Colonic mucosa (tissue), 4 donors: ENCODE measurements at regions not wholly inside any gene's neighbourhood (a gene's known extent, or its start where the extent isn't known, plus 50 kb on each side); places are given as distances from the start of the nearest gene placed in this dataset.

ENCODE experiments used
- DNase-seq: peaks from one replicate; pipeline ENCODE4 v3.0.0-alpha.2; 2020
- H3K27ac ChIP-seq: fragments of 200-600 bp; one replicate; pipeline ENCODE4 v1.8.0; 2021
- H3K27me3 ChIP-seq: fragments of 200-600 bp; one replicate; pipeline ENCODE4 v1.8.0; 2021
- H3K36me3 ChIP-seq: fragments of 200-600 bp; one replicate; pipeline ENCODE4 v1.8.0; 2021
- H3K4me1 ChIP-seq: fragments of 200-600 bp; one replicate; pipeline ENCODE4 v1.8.0; 2021; ENCODE audit warnings: mild to moderate bottlenecking
- H3K4me3 ChIP-seq: fragments of 200-600 bp; one replicate; pipeline ENCODE4 v1.8.0; 2021
- H3K9ac ChIP-seq, 2 donors: one replicate each; pipeline ENCODE4 v1.7.0; 2013; ENCODE audit warnings: control low read depth in 2 of 2, low read depth in 2 of 2, low read length in 2 of 2
- H3K9me3 ChIP-seq: fragments of 200-600 bp; one replicate; pipeline ENCODE4 v1.8.0; 2021
- CTCF ChIP-seq: fragments of 200-600 bp; IDR thresholded peaks from one replicate; pipeline ENCODE4 v1.8.0; 2022; ENCODE audit warnings: antibody characterized with exemption, mild to moderate bottlenecking
- intact Hi-C: fragments of 100-400 bp; cut with DNase I; formaldehyde crosslinking; loops from one replicate; pipeline ENCODE4 v1.14.1; 2022
- donor health status: healthy.
- donor health status: DM: no; HTN: no; CAD: no.
- donor health status: DM: no; HTN: no; CAD: no.

GRCh38 chr5:53359916-53360517, 120.4 kb upstream of the FST start:
- Histone ChIP-seq H3K4me1 (no peaks in the 10 kb centered on the region), H3K36me3 (no peaks in the 10 kb centered on the region), H3K9ac (no peak overlapping the region), H3K9me3 (no peaks in the 10 kb centered on the region), H3K27ac (no peak overlapping the region), H3K4me3 (no peak overlapping the region), H3K27me3 (no peaks in the 10 kb centered on the region)
- DNase-seq, result no peak
- TF ChIP-seq CTCF, result no peak
- intact Hi-C loops, result no loop called here

- no peak overlapping the region for H3K9ac ChIP-seq
- H3K36me3 ChIP-seq, result no peaks in the 10 kb centered on the region
- no peaks in the 10 kb centered on the region for H3K4me1 ChIP-seq
- no peak for TF ChIP-seq CTCF
- intact Hi-C loops, result no loop called here
- H3K27me3 ChIP-seq, result no peaks in the 10 kb centered on the region
- H3K4me3 ChIP-seq, result no peak overlapping the region
- no peak for DNase-seq
- H3K27ac ChIP-seq, result no peak overlapping the region
- no peaks in the 10 kb centered on the region for H3K9me3 ChIP-seq
Observed at GRCh38 chr5:53360811-53361210, 119.6 kb upstream of the FST start.

- Histone ChIP-seq H3K9ac (no peak overlapping the region), H3K27ac (no peak overlapping the region), H3K4me1 (no peaks in the 10 kb centered on the region), H3K9me3 (no peaks in the 10 kb centered on the region), H3K27me3 (no peaks in the 10 kb centered on the region), H3K4me3 (no peak overlapping the region), H3K36me3 (no peaks in the 10 kb centered on the region)
- DNase-seq, result no peak
- intact Hi-C loops, result no loop called here
- no peak for TF ChIP-seq CTCF
Observed at GRCh38 chr5:53361708-53362107, 118.7 kb upstream of the FST start.

DNA sequence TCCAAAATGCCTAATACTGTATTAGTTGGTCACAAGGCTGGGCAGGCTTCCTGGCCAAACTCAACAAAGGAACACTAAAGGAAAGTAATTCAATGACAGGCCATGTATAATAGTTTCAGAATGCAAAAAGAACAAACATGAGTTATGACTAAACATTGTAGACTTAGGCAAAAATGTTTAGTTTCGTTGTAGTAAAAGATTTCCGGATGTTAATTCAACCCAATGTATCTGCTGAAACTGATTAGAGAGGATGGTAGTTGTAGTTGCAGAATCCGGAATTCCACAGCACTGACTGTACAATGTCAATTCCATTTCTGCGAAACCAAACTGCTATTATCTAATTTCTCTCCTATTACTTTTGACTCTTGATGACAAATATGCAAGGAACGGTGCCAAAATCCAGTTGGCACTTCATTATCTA, 117.9 kb upstream of the FST start:
- TF ChIP-seq CTCF, result no peak
- no peaks in the 10 kb centered on the region for H3K36me3 ChIP-seq
- no peak overlapping the region for H3K9ac ChIP-seq
- DNase-seq, result no peak
- H3K27ac ChIP-seq, result no peak overlapping the region
- H3K4me1 ChIP-seq, result no peaks in the 10 kb centered on the region
- no peaks in the 10 kb centered on the region for H3K27me3 ChIP-seq
- intact Hi-C loops, result no loop called here
- no peaks in the 10 kb centered on the region for H3K9me3 ChIP-seq
- H3K4me3 ChIP-seq, result no peak overlapping the region

GRCh38 chr5:53364061-53364460, 116.4 kb upstream of the FST start:
- Histone ChIP-seq H3K4me3 (no peak overlapping the region), H3K4me1 (no peaks in the 10 kb centered on the region), H3K9me3 (no peaks in the 10 kb centered on the region), H3K27ac (no peak overlapping the region), H3K36me3 (no peaks in the 10 kb centered on the region), H3K9ac (no peak overlapping the region), H3K27me3 (no peaks in the 10 kb centered on the region)
- no peak for TF ChIP-seq CTCF
- DNase-seq, result no peak
- intact Hi-C loops, result no loop called here

DNA sequence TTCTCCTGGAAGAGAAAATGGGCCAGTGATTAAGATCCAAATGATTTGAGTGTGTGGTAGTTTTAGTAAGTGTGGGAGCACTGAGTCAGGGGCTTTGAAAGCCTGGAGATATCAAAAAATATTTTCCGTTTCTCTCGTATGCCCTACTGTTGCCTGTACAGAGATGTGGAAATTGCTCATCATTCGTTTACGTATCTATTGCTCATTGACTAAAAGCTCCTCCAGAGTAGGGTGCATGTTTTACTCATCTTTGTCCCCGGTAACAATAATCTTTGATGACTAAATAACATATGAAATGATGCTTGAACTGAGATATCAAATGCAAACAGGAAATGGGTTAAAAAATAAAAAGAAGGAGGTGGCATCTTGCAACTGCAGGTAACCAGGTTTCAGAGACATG, 114.2 kb upstream of the FST start:
- H3K4me3 ChIP-seq, result no peak overlapping the region
- no peaks in the 10 kb centered on the region for H3K9me3 ChIP-seq
- no peaks in the 10 kb centered on the region for H3K4me1 ChIP-seq
- no peaks in the 10 kb centered on the region for H3K27me3 ChIP-seq
- no peaks in the 10 kb centered on the region for H3K36me3 ChIP-seq
- no peak overlapping the region for H3K9ac ChIP-seq
- no peak for TF ChIP-seq CTCF
- intact Hi-C loops, result no loop called here
- no peak for DNase-seq
- no peak overlapping the region for H3K27ac ChIP-seq
